GM18907 (cell line): ENCODE measurements at regions not wholly inside any gene's neighbourhood (a gene's known extent, or its start where the extent isn't known, plus 50 kb on each side); places are given as distances from the start of the nearest gene placed in this dataset.
A peak's percentile ranks its signal among the peaks of the same experiment; 100 is the strongest.

Source experiments
- ATAC-seq: cut with Tn5 transposase; IDR thresholded peaks from one replicate; pipeline ENCODE4 v1.9.1; 2021; ENCODE audit warnings: mild to moderate bottlenecking, moderate library complexity; ENCODE audit not compliant: unreplicated experiment

DNA sequence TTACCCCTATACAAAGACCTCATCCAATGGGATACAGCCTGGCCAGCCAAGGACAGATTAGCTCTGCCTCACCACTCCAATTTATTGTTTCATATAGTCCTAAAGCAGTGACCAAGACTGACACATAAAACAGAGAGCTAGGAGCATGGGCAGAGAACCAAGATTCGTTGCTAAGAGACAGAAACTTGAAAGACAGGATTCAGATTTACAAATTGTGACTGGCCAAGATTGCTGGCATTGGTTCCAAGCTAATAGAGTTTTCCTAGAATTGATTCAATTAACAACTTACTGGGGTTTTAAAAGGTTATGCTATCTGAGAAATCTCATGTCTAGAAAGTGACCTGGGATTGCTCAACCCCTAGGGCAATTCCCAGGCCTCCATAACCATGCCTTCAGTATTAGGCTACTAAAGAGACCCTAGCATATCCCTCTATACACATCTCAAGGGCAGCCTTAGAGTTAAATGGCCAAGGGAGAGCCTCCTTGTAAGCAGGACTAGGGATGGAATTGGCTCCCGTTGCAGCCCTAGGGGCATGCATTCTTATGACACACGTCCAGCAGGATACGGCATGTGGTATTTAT, 75.6 kb downstream of the ICOS start:
- no peak for ATAC-seq

DNA sequence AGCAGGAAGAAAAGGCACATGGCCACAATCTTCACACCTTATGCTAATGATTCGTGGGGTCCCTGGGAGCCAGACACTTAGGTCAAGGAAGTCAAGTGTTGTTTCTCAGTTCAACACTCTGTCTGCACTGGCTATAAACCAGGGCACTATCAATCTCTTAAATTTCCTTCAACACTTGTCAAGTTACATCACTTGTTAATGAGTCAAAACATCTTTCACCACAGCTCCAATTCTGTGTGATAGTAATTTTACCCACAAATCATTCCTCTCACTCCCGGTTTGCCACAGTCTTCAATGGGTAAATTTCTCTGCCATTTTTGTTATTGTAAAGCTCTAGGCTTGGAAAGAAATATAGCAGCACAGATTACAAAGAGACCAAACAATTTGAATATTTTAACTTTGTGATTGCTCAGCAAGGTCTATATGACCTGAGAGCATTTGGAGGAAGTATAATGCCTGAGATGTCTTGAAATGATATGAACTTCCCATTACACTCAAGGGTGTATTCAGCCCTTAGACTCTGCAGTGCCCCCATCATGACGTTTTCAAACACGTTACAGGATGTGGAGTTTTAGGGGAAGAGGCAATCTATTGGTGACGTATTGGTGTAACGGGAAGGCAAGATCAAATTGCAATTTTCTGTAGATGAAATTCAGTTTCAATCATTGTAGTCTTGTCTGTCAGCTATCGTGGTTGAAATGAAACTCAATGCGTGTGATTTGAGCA, 78.7 kb downstream of the ICOS start:
- ATAC-seq: no peak

DNA sequence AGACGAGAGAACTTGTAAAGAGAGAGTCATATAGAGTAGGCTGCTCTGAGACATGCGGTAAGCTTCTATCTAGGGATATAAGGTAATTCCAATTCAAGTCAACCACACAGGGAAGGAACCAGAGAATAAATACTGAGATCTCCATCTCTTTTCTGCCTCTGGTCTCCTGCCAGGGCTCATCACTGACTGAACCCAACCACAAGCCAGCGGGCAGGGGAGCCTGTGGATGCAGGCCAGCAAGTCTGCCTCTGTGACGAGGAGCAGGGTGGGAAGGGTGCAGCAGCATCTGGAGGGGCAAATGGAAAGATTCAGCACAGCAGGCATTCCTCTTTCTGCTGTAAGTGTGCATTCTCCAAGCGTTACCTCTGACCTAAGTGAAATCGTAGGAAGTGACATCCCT, 82.2 kb downstream of the ICOS start:
- no peak for ATAC-seq

DNA sequence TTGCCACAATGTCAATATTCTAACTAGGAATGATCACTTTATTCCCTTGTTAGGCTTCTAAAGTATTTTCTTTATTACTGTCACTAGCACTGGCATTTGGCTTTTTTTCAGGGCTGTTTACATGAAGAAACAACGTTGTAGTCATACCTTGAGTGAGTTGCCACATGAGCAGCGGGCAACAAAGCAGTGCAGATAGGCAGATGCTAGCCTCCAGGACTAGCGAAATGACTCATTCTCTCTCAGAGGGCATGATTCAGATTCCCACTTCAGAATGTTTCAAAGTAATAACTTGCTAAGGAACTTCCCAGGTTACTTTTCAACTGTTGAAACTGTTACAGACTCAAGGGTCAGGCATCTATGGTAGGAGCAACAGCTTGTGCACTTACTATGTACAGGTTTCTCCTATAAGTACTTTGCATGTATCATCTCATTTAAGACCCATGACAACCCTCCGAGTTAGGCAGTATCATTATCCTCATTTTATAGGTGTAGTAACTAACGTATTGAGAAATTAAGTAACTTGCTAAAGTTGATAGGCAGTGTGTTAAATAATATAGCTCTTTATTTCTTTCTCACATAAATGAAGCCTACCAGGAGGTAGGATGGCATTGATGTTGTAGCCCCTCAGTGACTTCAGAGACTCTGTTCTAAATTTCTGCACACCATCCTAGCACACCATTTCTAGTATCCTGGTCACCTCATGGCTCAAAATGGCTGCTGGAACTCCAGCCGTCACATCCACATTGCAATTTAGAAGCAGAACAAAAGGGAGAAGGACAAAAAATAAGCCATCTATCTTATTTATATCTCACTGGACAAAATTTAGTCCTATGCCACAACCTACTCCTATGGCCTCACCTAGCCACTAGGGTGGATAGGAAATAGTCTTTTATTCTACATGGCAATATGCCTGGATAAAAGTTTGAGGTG, 83.3 kb downstream of the ICOS start:
- ATAC-seq: peak; percentile 89

DNA sequence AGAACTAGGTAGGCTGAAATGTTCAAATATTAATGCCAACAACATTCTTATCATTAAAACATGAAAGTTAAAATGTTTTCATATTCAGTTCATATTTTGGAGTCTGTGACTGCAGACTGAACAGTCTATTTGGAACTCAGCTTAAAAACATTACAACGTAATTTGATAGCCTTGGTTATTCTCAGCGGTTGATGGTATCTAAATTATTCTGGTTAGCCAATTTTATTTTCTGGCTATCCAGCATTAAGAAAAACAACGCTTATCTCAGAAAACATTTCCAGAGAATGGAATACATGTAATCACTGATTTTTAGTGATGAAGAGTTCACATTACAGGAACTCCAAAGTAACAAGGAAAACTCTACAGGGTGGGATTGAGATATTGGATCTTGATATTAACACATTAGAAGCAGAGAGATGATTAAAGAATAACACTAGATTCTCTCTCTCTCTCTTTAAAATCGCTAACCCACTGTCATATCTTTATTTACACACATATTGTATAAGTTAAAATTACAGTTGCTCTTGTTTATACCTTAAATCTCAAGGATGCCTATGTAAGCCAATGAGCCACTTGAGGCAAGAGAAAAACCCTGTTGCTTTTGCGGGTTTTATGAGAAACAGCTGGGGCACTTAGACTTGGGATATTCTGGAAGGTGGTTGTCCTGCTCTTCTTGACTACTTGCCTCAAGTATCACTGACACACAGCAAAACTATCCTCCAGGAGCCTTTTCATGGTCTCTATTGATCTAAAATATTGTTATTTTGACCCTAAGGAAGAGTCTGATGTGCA, 84.9 kb downstream of the ICOS start:
- no peak for ATAC-seq

DNA sequence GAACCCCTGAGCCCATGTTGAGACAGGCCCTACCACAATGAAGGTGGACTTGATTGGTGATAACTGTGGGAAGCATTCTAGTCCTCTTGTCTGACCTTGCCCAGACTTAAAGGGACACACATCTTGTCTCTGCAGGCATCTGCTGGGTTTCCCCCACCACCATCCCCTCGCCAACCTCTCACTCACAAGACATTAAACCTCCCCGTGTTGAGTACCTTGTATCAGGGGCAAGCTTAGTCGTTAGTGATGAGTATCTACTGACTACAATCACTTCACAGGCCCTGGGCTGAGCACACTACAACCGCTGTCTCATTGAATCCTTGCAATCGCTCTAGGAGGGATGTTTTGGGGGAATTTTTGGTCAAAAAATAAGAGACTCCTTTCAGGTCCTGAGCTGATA, 86.0 kb downstream of the ICOS start:
- no peak for ATAC-seq

DNA sequence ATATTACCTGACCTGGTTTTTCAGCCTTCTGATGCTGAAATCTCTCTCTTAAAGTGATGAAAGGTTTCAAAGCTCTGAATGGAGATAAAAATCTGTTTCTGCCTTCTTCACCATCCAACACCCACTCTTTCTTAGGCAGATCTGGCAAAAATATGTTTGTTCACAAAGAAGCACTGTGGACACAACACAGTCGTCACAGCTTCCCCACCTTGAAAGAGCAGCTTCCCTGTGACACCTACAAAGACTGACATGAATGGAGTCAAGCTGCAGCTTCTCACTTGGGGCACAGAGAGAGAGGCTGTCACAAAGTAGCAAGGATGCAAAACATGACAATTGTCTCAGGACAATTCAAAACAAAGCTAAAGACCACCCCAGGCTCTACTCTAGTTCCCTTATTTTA, 86.5 kb downstream of the ICOS start:
- ATAC-seq: no peak

DNA sequence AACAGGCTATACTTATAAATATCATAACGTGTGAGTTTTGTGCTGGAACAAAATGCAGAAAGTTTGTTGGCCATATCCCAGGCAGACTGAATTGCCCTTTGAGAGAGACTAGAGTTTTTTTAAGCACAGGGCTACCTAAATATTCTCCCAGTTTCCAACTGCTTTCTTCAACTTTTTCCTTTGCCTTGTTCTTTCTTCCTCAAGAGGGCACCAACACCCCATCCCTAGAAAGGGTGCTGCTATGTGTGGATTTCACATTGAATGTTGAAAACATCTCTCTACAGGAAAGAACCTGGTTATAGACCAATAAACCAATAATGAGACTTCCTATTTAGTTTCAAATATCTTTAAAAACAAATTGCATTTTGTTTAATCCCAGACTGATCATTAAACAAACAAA, 87.9 kb downstream of the ICOS start:
- ATAC-seq: no peak

DNA sequence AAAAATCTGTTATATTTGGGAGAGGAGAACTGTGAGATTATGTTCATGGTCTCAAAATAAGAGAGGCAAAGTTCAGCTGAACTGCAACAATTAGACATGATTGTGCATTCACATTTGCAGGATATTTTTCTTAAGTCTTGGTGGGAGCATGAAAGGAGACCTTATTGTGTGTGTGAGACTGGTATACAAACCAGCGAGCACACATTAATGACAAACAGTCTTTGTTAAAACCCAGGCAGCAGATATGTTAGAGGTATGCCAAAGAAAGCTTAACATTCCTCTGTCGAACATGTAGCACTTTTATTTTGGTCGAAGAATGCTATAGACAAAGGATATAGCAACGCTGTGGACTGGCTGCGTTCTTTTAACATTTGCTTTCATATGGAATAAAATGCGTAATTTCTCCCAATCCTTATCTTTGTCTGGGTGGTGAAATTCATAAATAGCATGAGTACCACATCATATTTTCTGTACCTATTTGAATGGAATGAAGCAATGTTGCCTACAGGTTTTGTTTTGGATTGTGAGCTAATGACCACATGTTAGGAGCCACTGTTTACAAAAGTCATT, 88.4 kb downstream of the ICOS start:
- no peak for ATAC-seq

DNA sequence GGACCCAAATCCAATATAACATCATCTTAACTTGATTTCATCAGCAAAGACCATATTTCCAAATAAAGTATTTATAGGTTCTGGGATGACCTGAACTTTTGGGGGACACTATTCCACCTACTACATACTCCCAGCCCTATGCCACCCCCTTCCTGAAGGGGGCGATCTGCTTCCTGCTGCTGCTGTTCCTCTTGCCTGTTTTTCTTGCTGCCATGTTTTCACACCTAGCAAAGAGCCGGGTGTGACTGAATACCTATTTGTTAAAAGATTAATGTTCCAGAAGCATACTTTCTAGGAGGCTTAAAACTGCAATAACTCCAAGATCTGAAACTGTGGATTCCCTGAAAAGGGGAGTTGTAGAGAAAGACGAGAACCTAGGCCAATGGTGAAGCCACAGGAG, 89.7 kb downstream of the ICOS start:
- ATAC-seq: no peak

DNA sequence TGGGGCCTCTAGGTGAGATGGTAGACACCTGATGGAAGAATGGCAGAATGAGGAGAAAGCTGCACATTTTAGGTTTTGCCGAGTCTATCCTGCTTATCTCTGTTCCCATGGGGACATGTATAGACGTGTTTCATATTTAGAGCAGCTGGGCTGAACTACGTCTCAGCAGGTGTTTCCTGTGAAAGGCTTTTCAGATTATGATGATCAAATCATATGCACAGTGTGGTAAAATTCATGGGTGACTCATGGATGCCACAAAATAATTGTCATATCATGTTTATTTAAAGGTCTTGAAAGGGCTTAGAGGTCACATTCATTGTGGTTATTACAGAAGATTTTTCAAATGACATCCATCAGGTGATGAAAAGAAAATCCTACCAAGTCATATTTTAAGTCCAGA, 90.5 kb downstream of the ICOS start:
- peak; percentile 95 for ATAC-seq

DNA sequence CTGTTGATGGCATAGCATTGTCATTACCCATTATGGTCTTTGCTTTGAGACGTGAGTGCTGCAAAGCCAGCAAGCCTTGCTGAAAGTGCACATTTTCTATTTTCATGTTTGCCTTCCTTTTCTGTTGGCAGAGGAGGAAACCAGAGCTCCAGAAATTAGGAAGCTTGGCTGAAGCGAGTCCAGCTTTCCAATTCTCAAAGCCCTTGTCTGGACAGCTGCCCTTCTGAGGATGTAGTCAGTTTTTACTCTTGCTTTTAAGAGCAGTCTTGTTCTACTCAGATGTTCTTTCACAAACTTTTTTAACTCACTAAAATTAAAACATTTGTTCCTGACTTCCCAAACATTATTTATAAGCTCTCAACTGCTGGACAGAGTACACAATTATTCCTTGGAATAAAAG, 93.8 kb downstream of the ICOS start:
- no peak for ATAC-seq

DNA sequence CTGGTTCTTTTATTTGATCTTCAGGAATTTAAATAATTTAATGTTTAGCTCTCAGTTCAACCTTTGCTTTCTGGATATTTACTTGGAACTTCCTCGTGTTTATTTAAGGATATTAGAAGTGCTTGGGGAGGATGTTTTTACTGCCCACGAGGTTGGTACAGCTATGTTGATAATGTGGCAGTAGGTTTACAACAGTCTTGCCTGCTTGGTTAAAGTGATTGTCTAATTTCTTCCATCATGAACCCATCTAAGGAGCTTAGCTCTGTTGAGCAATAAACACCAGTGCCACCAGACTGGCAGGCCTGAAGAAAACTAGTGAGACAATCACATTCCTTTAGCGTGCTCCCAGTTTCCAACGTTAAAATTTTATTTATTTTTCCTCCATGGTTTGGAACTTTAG, 94.5 kb downstream of the ICOS start:
- no peak for ATAC-seq

DNA sequence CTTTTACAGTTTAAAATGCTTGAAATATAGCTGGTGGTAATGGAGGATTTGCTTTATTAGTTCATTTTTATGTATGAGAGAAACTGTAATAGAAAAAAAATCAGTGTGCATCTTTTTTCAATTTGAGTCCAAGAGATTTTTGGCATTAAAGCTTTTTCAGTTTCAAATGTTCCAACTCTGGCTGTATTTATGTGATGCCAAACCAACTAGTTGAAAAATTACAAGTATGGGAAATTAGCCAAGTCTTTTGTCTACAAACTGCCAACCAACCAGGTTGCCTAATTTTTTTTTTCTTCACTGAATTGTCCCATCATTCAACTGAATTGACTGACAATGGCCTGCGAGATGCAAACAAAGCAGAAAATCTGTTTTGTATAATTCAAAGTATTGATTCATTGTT, 95.7 kb downstream of the ICOS start:
- ATAC-seq: no peak

DNA sequence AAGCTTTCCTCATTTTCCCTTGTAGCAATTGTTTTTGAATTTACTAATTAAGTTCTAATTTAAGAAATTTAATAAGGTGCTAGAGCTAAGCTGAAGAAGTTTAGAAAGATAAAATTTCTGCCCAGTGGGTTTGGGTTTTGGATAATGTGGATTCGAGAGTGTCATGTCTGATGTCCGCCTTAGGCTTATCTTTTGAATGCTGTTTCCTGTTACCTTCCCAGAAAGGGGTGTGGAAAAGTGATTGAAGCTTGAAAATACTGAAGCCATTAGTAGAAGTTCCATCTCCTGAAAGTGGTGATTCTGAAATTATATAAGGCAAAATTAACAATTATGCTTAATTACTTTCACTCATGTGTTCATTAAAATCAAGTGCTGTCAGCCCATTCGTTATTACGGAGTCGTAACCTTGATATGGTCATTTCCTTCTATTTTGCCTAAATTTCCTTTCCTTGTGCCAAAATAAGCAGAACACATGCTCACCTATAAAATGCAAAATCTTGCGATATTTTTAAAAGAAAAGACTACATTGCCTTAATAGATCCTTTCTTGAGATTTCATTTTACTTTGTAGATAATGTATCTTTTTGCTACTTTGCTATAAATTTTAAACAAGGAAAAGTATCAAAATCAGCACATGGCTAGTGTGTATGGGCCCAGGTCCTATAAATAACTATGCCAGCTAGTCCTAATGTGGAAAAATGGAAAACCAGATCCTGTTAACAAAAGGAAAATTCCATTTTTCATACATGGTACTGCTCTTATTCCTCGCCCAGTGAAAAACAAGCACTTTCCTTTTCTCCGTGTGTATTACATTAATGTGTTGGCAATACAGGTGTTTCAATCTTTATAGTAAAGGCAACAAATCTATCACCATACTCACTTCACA, 97.3 kb downstream of the ICOS start:
- ATAC-seq: no peak

DNA sequence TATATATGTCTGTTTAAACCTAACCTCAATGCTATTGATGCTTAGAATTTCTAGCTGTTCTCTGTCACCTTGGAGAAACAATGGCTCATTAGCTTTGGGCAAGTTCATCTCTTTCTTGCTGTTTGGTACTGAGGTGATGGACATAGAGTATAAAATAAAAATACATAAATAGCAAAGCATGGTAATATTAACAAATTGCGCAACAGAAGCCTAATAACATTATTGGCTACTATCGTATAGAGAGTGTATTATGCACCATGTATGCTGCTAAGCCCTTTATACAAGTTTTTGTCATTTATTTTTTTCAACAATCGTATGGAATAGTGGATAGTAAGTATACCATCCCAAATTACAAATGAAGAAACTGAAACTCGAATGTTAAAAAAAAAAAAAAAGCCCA, 100.1 kb downstream of the ICOS start:
- no peak for ATAC-seq

DNA sequence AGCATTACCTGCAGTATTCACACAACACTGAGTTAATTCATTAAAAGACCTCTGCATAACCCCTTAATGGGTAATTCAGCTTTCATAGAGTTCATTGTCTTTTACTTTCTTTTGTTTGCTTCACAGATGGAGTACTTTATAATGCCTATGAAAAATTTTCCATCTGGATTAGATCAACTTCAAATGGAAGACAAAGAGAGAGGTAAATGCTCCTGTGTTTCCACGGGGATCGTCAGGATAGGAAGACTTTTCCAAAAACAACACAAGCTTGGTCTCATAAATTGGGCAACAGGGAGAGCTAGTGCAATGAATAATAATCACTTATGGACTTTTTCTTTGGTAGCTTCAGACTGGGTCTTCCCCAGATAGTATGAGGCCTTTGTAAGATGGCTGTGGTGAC, 100.7 kb downstream of the ICOS start:
- ATAC-seq: no peak

DNA sequence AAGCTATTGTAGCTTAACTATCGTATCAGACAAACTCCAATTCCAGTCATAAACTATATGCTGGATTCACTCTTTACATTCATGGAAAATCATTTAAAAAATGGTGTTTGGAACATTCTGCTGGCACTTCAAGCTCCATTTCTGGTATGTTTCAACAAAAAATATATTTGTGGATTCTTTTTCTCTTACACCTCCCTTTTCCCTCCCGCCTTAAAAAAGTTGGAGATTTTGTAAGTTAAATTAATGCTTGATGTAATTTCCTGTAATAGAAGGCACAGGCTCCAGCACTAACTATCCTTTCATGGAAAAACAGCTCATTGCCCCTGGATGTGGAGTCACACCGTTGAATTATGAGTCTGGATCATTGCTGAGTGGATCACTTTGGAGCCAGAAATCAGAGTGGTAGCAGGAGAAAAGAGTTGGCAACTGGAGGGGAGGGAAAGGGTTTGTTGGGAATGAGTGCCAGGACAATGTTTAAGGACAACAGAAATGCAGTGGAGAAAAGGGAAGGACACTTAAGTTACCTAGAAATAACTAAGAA, 102.8 kb downstream of the ICOS start:
- no peak for ATAC-seq

DNA sequence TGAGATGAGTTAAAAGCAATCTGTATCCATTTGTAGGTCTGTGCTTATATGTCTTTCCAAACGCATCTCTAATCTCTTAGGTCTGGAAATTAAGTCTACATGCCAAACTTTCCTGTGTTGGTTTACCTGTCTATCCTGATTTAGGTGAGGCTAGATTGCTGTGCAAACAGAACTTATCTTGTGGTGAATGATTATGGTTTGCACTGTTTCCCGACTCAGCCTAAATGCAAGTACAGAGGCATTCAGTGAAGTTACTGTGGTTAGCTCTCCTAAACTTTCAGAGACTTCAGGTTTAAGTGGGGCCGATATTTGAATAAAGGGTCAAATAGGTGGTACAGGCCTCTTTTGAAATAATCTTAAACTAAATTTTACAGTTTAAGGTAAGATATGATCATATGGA, 103.5 kb downstream of the ICOS start:
- no peak for ATAC-seq

DNA sequence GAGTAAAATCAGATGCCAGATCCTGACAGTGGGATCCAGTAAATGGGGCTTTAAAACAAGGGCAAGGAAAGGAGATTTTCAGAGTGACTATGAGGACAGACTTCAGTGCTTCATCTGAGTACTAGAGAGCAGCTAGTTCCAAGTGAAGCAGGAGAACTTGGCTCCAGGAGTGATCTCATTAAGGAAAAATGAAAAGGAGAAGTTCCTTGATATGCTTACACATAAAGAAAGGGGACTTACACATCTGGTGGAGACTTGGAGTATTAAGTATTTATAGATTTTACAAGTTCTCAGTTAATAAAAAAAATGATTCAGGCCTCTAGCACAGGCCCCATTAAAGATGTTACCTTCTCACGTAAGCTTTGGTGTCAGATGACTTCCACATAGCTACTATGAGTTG, 105.8 kb downstream of the ICOS start:
- no peak for ATAC-seq
